ENCODE measurements at regions not wholly inside any gene's neighbourhood (a gene's known extent, or its start where the extent isn't known, plus 50 kb on each side); places are given as distances from the start of the nearest gene placed in this dataset.
"Not testable (repeated sequence)": the region's sequence is repeated elsewhere in the genome, so short reads cannot be mapped to it uniquely, and the experiment has no call there.

GRCh38 chr1:106393046-106393445, 663.4 kb upstream of the PRMT6 start:
- DNase-seq (ENCODE audit: low read depth in 2 of 2): no peak

GRCh38 chr1:106396020-106396419, 660.5 kb upstream of the PRMT6 start:
- no peak for DNase-seq (ENCODE audit: low read depth in 2 of 2)

- no peak for DNase-seq (ENCODE audit: low read depth in 2 of 2)
Measured at GRCh38 chr1:106398391-106398790, 658.1 kb upstream of the PRMT6 start.

- DNase-seq (ENCODE audit: low read depth in 2 of 2): no peak
Measured at GRCh38 chr1:106406114-106406513, 650.4 kb upstream of the PRMT6 start.

- DNase-seq (ENCODE audit: low read depth in 2 of 2): not testable (repeated sequence)
Measured at GRCh38 chr1:106412321-106412720, 644.2 kb upstream of the PRMT6 start.

GRCh38 chr1:106435269-106435668, 621.2 kb upstream of the PRMT6 start:
- no peak for DNase-seq (ENCODE audit: low read depth in 2 of 2)

- no peak for DNase-seq (ENCODE audit: low read depth in 2 of 2)
Measured at GRCh38 chr1:106439475-106439874, 617.0 kb upstream of the PRMT6 start.

GRCh38 chr1:106447466-106447865, 609.0 kb upstream of the PRMT6 start:
- DNase-seq (ENCODE audit: low read depth in 2 of 2): no peak

- no peak for DNase-seq (ENCODE audit: low read depth in 2 of 2)
Measured at GRCh38 chr1:106456832-106457231, 599.6 kb upstream of the PRMT6 start.

- no peak for DNase-seq (ENCODE audit: low read depth in 2 of 2)
Measured at GRCh38 chr1:106457368-106457767, 599.1 kb upstream of the PRMT6 start.

GRCh38 chr1:106458866-106459265, 597.6 kb upstream of the PRMT6 start:
- DNase-seq (ENCODE audit: low read depth in 2 of 2): no peak

- DNase-seq (ENCODE audit: low read depth in 2 of 2): no peak
Measured at GRCh38 chr1:106459418-106459817, 597.1 kb upstream of the PRMT6 start.

- DNase-seq (ENCODE audit: low read depth in 2 of 2): no peak
Measured at GRCh38 chr1:106465666-106466065, 590.8 kb upstream of the PRMT6 start.

- no peak for DNase-seq (ENCODE audit: low read depth in 2 of 2)
Measured at GRCh38 chr1:106480629-106481028, 575.8 kb upstream of the PRMT6 start.

- DNase-seq (ENCODE audit: low read depth in 2 of 2): no peak
Measured at GRCh38 chr1:106492880-106493279, 563.6 kb upstream of the PRMT6 start.

- no peak for DNase-seq (ENCODE audit: low read depth in 2 of 2)
Measured at GRCh38 chr1:106494646-106495045, 561.8 kb upstream of the PRMT6 start.

- DNase-seq (ENCODE audit: low read depth in 2 of 2): no peak
Measured at GRCh38 chr1:106498238-106498637, 558.2 kb upstream of the PRMT6 start.

GRCh38 chr1:106502659-106503058, 553.8 kb upstream of the PRMT6 start:
- DNase-seq (ENCODE audit: low read depth in 2 of 2): no peak

- no peak for DNase-seq (ENCODE audit: low read depth in 2 of 2)
Measured at GRCh38 chr1:106515375-106515774, 541.1 kb upstream of the PRMT6 start.

GRCh38 chr1:106517224-106517623, 539.2 kb upstream of the PRMT6 start:
- DNase-seq (ENCODE audit: low read depth in 2 of 2): no peak

- no peak for DNase-seq (ENCODE audit: low read depth in 2 of 2)
Measured at GRCh38 chr1:106523497-106523896, 533.0 kb upstream of the PRMT6 start.

- no peak for DNase-seq (ENCODE audit: low read depth in 2 of 2)
Measured at GRCh38 chr1:106524631-106525030, 531.8 kb upstream of the PRMT6 start.

GRCh38 chr1:106526650-106527049, 529.8 kb upstream of the PRMT6 start:
- DNase-seq (ENCODE audit: low read depth in 2 of 2): no peak

GRCh38 chr1:106534612-106535011, 521.9 kb upstream of the PRMT6 start:
- DNase-seq (ENCODE audit: low read depth in 2 of 2): no peak

- no peak for DNase-seq (ENCODE audit: low read depth in 2 of 2)
Measured at GRCh38 chr1:106536741-106537140, 519.7 kb upstream of the PRMT6 start.
